H9 (cell line): ENCODE measurements at regions not wholly inside any gene's neighbourhood (a gene's known extent, or its start where the extent isn't known, plus 50 kb on each side); places are given as distances from the start of the nearest gene placed in this dataset.

Source experiments
- DNase-seq: peaks from one replicate; pipeline ENCODE4 v3.0.0-alpha.2; 2017
- H2AFZ ChIP-seq: one replicate; pipeline ENCODE4 v1.6.1; 2013; ENCODE audit warnings: mild to moderate bottlenecking, low read length, control low read depth, moderate library complexity
- H2AK5ac ChIP-seq: 2 replicates; pipeline ENCODE4 v1.6.1; 2013; ENCODE audit warnings: low read length, control low read depth, mixed read lengths; ENCODE audit not compliant: insufficient read length
- H2BK120ac ChIP-seq: one replicate; pipeline ENCODE4 v1.6.1; 2013; ENCODE audit warnings: low read depth, mild to moderate bottlenecking, low read length, control low read depth, inconsistent platforms; ENCODE audit not compliant: poor library complexity, severe bottlenecking
- H2BK12ac ChIP-seq: 2 replicates; pipeline ENCODE4 v1.6.1; 2013; ENCODE audit warnings: low read length, control low read depth, mixed read lengths, low read depth; ENCODE audit not compliant: insufficient read length
- H2BK15ac ChIP-seq: 2 replicates; pipeline ENCODE4 v1.6.1; 2013; ENCODE audit warnings: low read depth, low read length, control low read depth
- H2BK20ac ChIP-seq: one replicate; pipeline ENCODE4 v1.6.1; 2013; ENCODE audit warnings: low read depth, mild to moderate bottlenecking, low read length, control low read depth, inconsistent platforms; ENCODE audit not compliant: poor library complexity, severe bottlenecking
- H2BK5ac ChIP-seq: 2 replicates; pipeline ENCODE4 v1.6.1; 2013; ENCODE audit warnings: low read length, control low read depth, mixed read lengths; ENCODE audit not compliant: insufficient read length
- H3K14ac ChIP-seq: 2 replicates; pipeline ENCODE4 v1.6.1; 2013; ENCODE audit warnings: low read length, control low read depth; ENCODE audit not compliant: insufficient read depth
- H3K18ac ChIP-seq: 2 replicates; pipeline ENCODE4 v1.6.1; 2013; ENCODE audit warnings: low read depth, mild to moderate bottlenecking, mixed read lengths, low read length, control low read depth; ENCODE audit not compliant: insufficient read length
- H3K23ac ChIP-seq: 2 replicates; pipeline ENCODE4 v1.6.1; 2013; ENCODE audit warnings: low read length, control low read depth, mixed read lengths, low read depth; ENCODE audit not compliant: insufficient read length
- H3K23me2 ChIP-seq: 2 replicates; pipeline ENCODE4 v1.6.1; 2013; ENCODE audit warnings: low read depth, mild to moderate bottlenecking, mixed read lengths, low read length, control low read depth; ENCODE audit not compliant: insufficient read length, poor library complexity, severe bottlenecking
- H3K27ac ChIP-seq: 2 replicates; pipeline ENCODE4 v1.5.1; 2013; ENCODE audit warnings: low read length, control low read depth, mixed read lengths, low read depth; ENCODE audit not compliant: insufficient read length
- H3K27me3 ChIP-seq: 2 replicates; pipeline ENCODE4 v1.6.1; 2013; ENCODE audit warnings: low read length, control low read depth, inconsistent platforms; ENCODE audit not compliant: insufficient read depth
- H3K4ac ChIP-seq: 2 replicates; pipeline ENCODE4 v1.6.1; 2013; ENCODE audit warnings: low read depth, mild to moderate bottlenecking, control low read depth, inconsistent platforms, low read length, moderate library complexity
- H3K4me1 ChIP-seq: 2 replicates; pipeline ENCODE4 v1.6.1; 2013; ENCODE audit warnings: low read length, control low read depth, inconsistent platforms; ENCODE audit not compliant: insufficient read depth
- H3K4me2 ChIP-seq: 2 replicates; pipeline ENCODE4 v1.6.1; 2013; ENCODE audit warnings: low read length, control low read depth, mixed read lengths; ENCODE audit not compliant: insufficient read length, insufficient read depth
- H3K56ac ChIP-seq: 2 replicates; pipeline ENCODE4 v1.6.1; 2013; ENCODE audit warnings: low read depth, mild to moderate bottlenecking, mixed read lengths, low read length, control low read depth; ENCODE audit not compliant: insufficient read length
- H3K79me1 ChIP-seq: 2 replicates; pipeline ENCODE4 v1.6.1; 2013; ENCODE audit warnings: low read depth, mild to moderate bottlenecking, moderate library complexity, low read length, control low read depth, inconsistent platforms; ENCODE audit not compliant: insufficient read depth, poor library complexity, severe bottlenecking
- H3K79me2 ChIP-seq: 2 replicates; pipeline ENCODE4 v1.6.1; 2013; ENCODE audit warnings: low read length, control low read depth, inconsistent platforms; ENCODE audit not compliant: insufficient read depth
- H3K9ac ChIP-seq: 2 replicates; pipeline ENCODE4 v1.6.1; 2013; ENCODE audit warnings: low read length, control low read depth, mixed read lengths; ENCODE audit not compliant: insufficient read length; ENCODE audit errors: extremely low read depth
- H3K9me3 ChIP-seq: one replicate; pipeline ENCODE4 v1.6.1; 2013; ENCODE audit warnings: low read depth, low read length, inconsistent platforms; ENCODE audit not compliant: control insufficient read depth
- H3T11ph ChIP-seq: one replicate; pipeline ENCODE4 v1.6.1; 2013; ENCODE audit warnings: mild to moderate bottlenecking, low read length, control low read depth, inconsistent platforms
- H4K20me1 ChIP-seq: one replicate; pipeline ENCODE4 v1.6.1; 2013; ENCODE audit not compliant: control insufficient read depth, insufficient read length, insufficient read depth
- H4K5ac ChIP-seq: 2 replicates; pipeline ENCODE4 v1.6.1; 2013; ENCODE audit warnings: low read depth, mild to moderate bottlenecking, mixed read lengths, low read length, control low read depth; ENCODE audit not compliant: insufficient read length
- H4K8ac ChIP-seq: replicated peaks from 2 replicates; pipeline ENCODE4 v1.6.1; 2013; ENCODE audit warnings: low read length, control low read depth, mixed read lengths, low read depth; ENCODE audit not compliant: insufficient read length
- H4K91ac ChIP-seq: 2 replicates; pipeline ENCODE4 v1.6.1; 2013; ENCODE audit warnings: low read depth, mild to moderate bottlenecking, moderate library complexity, mixed read lengths, low read length, control low read depth; ENCODE audit not compliant: insufficient read length
- H3K27ac Mint-ChIP-seq, 3 experiments: 2 replicates in 2 of 3; 3 replicates in 1 of 3; pipeline ENCODE4 v1.8.0; 2020 to 2021; ENCODE audit warnings: mixed read lengths in 3 of 3, mild to moderate bottlenecking in 1 of 3, moderate library complexity in 1 of 3
- H3K27me3 Mint-ChIP-seq: 2 replicates; pipeline ENCODE4 v1.8.0; 2021; ENCODE audit warnings: low read depth, mild to moderate bottlenecking, moderate library complexity, mixed read lengths
- H3K36me3 Mint-ChIP-seq, 3 experiments: 2 replicates in 2 of 3; 3 replicates in 1 of 3; pipeline ENCODE4 v1.8.0; 2020 to 2021; ENCODE audit warnings: low read depth in 3 of 3, mixed read lengths in 3 of 3; ENCODE audit not compliant: insufficient read depth in 1 of 3
- H3K4me1 Mint-ChIP-seq, 2 experiments: 2 replicates each; pipeline ENCODE4 v1.8.0; 2020; ENCODE audit warnings: mixed read lengths in 2 of 2
- H3K4me3 Mint-ChIP-seq, 2 experiments: 2 replicates in 1 of 2; 3 replicates in 1 of 2; pipeline ENCODE4 v1.8.0; 2020 to 2021; ENCODE audit warnings: mild to moderate bottlenecking in 2 of 2, mixed read lengths in 2 of 2, moderate library complexity in 1 of 2
- H3K9me3 Mint-ChIP-seq, 2 experiments: 2 replicates in 1 of 2; 3 replicates in 1 of 2; pipeline ENCODE4 v1.8.0; 2020; ENCODE audit warnings: mild to moderate bottlenecking in 2 of 2, mixed read lengths in 2 of 2, moderate library complexity in 1 of 2
- WGBS: extraction: QIAGEN DNeasy Blood & Tissue Kit; methylation state at CpG from one replicate; pipeline ENCODE4 v1.1.7; 2013; ENCODE audit warnings: missing lambda C conversion rate, low lambda C conversion rate, mixed read lengths; ENCODE audit not compliant: insufficient read length; ENCODE audit errors: extremely low coverage; 5-methylcytosine and 5-hydroxymethylcytosine counted together
- TF ChIP-seq, protein P1 (sequence below): fragments of 200-600 bp; sonication (generic); conservative IDR thresholded peaks from 3 replicates; pipeline ENCODE4 v1.8.0; 2021; ENCODE audit warnings: antibody characterized with exemption, mild to moderate bottlenecking

DNA sequence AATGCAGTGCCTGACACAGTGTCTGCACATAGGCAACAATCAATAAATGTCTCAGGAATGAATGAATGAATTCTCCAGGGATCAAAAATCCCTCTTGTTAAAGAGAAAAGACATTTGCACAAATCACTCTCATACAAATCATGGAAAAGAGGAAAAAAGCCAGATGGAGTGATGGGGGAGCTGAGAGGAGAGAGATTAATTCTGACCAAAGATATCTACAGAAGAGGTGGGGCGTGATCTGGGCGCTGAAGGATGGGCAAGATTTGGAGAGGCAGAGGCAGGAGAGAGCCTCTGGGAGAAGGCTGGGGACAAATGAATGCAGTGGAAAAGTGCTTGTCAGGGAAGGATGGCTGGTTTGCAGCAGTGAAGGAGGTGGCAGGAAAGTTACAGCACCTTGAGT lies 142.9 kb upstream of the BACH2 start:
- H3K4me3 Mint-ChIP-seq = no peak overlapping the region
- H3K9ac ChIP-seq = no peak overlapping the region
- H3K14ac ChIP-seq = no peak overlapping the region
- no peak overlapping the region for H3K18ac ChIP-seq
- no peaks in the 10 kb centered on the region for H3K23me2 ChIP-seq
- H3K27me3 ChIP-seq = no peaks in the 10 kb centered on the region
- H3K4me1 ChIP-seq = peaks cover 15% of the 10 kb centered on the region; the same call in 1 of the 2 replicates
- H3K23ac ChIP-seq = no peak overlapping the region
- no peak overlapping the region for H2AK5ac ChIP-seq
- H3K79me2 ChIP-seq = no peaks in the 10 kb centered on the region
- H2BK5ac ChIP-seq = no peak overlapping the region
- TF ChIP-seq, protein P1, sequence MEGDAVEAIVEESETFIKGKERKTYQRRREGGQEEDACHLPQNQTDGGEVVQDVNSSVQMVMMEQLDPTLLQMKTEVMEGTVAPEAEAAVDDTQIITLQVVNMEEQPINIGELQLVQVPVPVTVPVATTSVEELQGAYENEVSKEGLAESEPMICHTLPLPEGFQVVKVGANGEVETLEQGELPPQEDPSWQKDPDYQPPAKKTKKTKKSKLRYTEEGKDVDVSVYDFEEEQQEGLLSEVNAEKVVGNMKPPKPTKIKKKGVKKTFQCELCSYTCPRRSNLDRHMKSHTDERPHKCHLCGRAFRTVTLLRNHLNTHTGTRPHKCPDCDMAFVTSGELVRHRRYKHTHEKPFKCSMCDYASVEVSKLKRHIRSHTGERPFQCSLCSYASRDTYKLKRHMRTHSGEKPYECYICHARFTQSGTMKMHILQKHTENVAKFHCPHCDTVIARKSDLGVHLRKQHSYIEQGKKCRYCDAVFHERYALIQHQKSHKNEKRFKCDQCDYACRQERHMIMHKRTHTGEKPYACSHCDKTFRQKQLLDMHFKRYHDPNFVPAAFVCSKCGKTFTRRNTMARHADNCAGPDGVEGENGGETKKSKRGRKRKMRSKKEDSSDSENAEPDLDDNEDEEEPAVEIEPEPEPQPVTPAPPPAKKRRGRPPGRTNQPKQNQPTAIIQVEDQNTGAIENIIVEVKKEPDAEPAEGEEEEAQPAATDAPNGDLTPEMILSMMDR = no peak
- no peak overlapping the region for H2BK12ac ChIP-seq
- H3K27ac Mint-ChIP-seq = peak overlapping the region in 1 of 3 experiments; percentile 2; a peak in 1 of 7 replicates
- no peak overlapping the region for H2BK15ac ChIP-seq
- no peak overlapping the region for H2AFZ ChIP-seq
- H2BK120ac ChIP-seq = no peak overlapping the region
- H3K4me2 ChIP-seq = no peak overlapping the region
- H3K4me1 Mint-ChIP-seq = peaks cover 79 to 82% of the 10 kb centered on the region in 2 experiments
- H3T11ph ChIP-seq = no peak overlapping the region
- no peak overlapping the region for H4K8ac ChIP-seq
- H3K4ac ChIP-seq = no peak overlapping the region
- H4K91ac ChIP-seq = no peak overlapping the region
- H2BK20ac ChIP-seq = no peak overlapping the region
- no peaks in the 10 kb centered on the region for H3K9me3 ChIP-seq
- no CpG with 5 or more reads among the region's 2 CpGs for WGBS
- H3K36me3 Mint-ChIP-seq = no peaks in the 10 kb centered on the region
- H4K20me1 ChIP-seq = no peaks in the 10 kb centered on the region
- H3K27me3 Mint-ChIP-seq = peaks cover 3% of the 10 kb centered on the region
- H4K5ac ChIP-seq = no peak overlapping the region
- H3K56ac ChIP-seq = no peak overlapping the region
- H3K9me3 Mint-ChIP-seq = no peaks in the 10 kb centered on the region; a peak in 1 of 5 replicates
- no peaks in the 10 kb centered on the region for H3K79me1 ChIP-seq
- DNase-seq = no peak
- H3K27ac ChIP-seq = no peak overlapping the region
